GM23338 (cell line): ENCODE measurements at regions not wholly inside any gene's neighbourhood (a gene's known extent, or its start where the extent isn't known, plus 50 kb on each side); places are given as distances from the start of the nearest gene placed in this dataset.

Experiments
- CTCF ChIP-seq, 2 experiments: fragments of 200-600 bp in 1 of 2; sonication (generic) in 1 of 2; conservative IDR thresholded peaks; 2 replicates each; pipeline versions ENCODE4 v1.5.1 to v1.6.1; 2016 to 2017; ENCODE audit warnings: antibody characterized with exemption in 2 of 2, low read depth in 2 of 2, mild to moderate bottlenecking in 2 of 2, moderate library complexity in 1 of 2
- EZH2 ChIP-seq: fragments of 200-600 bp; sonication (generic); IDR thresholded peaks from one replicate; pipeline ENCODE4 v1.8.0; 2017; ENCODE audit warnings: antibody characterized with exemption, mild to moderate bottlenecking, low read depth; ENCODE audit not compliant: unreplicated experiment
- EZH2phosphoT487 ChIP-seq: fragments of 200-600 bp; sonication (generic); IDR thresholded peaks from one replicate; pipeline ENCODE4 v1.8.1; 2018; ENCODE audit warnings: antibody characterized with exemption; ENCODE audit not compliant: unreplicated experiment
- NANOG ChIP-seq: IDR thresholded peaks from 2 replicates; pipeline ENCODE4 v1.6.1; 2016; ENCODE audit warnings: antibody characterized with exemption, borderline replicate concordance
- POLR2AphosphoS5 ChIP-seq: IDR thresholded peaks from 2 replicates; pipeline ENCODE4 v1.6.1; 2016; ENCODE audit warnings: antibody characterized with exemption, low read depth
- ZNF331 ChIP-seq: fragments of 250-450 bp; sonication (Bioruptor Pico); IDR thresholded peaks from 2 replicates; pipeline ENCODE4 v1.5.0; 2020; ENCODE audit warnings: low read depth, mild to moderate bottlenecking, moderate library complexity
- TF ChIP-seq, protein P1 (sequence below): IDR thresholded peaks from one replicate; pipeline ENCODE4 v1.6.1; 2018; ENCODE audit warnings: antibody characterized with exemption; ENCODE audit not compliant: unreplicated experiment
- TF ChIP-seq, protein P2 (sequence below): fragments of 250-450 bp; sonication (Bioruptor Pico); IDR thresholded peaks from 2 replicates; pipeline ENCODE4 v1.5.0; 2020; ENCODE audit warnings: mild to moderate bottlenecking, moderate library complexity
- TF ChIP-seq, protein P3 (sequence below): IDR thresholded peaks from 2 replicates; pipeline ENCODE4 v1.6.1; 2016; ENCODE audit warnings: antibody characterized with exemption

DNA sequence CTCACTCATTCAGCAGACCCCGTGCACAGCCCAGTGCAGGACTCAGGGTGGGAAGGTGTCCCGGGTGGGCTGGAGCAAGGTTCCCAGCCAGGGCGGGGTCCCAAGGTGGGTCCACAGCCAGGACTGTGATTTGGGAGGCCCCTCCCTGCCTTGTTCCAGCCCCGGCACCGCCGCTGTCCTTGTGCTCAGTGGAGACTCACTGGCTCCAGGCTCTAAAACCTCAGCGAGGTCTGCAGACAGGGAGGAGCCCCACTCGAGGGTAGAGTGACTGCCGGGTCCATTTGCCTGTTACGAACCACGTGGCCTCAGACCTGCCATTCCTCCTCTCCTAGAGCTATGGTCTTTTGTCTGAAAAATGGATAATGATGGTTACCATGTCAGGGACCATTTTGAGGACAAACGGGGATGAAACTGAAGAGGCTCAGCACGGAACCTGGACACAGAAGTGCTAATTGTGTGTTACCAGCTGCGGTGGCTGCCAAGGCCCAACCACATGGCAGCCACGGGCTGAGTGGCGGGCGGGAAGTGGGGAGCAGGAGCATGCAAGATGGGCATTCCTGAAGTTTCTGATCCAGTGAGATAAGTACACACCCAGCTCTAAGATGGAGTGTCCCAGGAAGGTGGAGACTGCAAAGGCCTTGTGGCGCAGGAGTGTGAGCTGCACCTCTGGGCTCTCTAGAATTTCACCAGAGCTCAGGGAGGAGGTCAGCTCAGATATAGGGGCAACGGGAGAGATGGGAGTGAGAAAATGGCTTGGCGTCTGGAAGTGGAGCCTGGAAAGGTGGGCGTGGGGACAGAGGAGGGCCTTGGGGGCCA, 317.6 kb downstream of the SEC14L1 start:
- TF ChIP-seq CTCF (conservative IDR thresholded peaks at IDR 0.05; ENCODE audit: low read depth in 2 of 2) (no peak), EZH2phosphoT487 (no peak), NANOG (no peak), POLR2AphosphoS5 (no peak), EZH2 (no peak), ZNF331 (CRISPR knock-in tag) (no peak)
- TF ChIP-seq, protein P1, sequence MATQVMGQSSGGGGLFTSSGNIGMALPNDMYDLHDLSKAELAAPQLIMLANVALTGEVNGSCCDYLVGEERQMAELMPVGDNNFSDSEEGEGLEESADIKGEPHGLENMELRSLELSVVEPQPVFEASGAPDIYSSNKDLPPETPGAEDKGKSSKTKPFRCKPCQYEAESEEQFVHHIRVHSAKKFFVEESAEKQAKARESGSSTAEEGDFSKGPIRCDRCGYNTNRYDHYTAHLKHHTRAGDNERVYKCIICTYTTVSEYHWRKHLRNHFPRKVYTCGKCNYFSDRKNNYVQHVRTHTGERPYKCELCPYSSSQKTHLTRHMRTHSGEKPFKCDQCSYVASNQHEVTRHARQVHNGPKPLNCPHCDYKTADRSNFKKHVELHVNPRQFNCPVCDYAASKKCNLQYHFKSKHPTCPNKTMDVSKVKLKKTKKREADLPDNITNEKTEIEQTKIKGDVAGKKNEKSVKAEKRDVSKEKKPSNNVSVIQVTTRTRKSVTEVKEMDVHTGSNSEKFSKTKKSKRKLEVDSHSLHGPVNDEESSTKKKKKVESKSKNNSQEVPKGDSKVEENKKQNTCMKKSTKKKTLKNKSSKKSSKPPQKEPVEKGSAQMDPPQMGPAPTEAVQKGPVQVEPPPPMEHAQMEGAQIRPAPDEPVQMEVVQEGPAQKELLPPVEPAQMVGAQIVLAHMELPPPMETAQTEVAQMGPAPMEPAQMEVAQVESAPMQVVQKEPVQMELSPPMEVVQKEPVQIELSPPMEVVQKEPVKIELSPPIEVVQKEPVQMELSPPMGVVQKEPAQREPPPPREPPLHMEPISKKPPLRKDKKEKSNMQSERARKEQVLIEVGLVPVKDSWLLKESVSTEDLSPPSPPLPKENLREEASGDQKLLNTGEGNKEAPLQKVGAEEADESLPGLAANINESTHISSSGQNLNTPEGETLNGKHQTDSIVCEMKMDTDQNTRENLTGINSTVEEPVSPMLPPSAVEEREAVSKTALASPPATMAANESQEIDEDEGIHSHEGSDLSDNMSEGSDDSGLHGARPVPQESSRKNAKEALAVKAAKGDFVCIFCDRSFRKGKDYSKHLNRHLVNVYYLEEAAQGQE, result no peak
- TF ChIP-seq, protein P2, sequence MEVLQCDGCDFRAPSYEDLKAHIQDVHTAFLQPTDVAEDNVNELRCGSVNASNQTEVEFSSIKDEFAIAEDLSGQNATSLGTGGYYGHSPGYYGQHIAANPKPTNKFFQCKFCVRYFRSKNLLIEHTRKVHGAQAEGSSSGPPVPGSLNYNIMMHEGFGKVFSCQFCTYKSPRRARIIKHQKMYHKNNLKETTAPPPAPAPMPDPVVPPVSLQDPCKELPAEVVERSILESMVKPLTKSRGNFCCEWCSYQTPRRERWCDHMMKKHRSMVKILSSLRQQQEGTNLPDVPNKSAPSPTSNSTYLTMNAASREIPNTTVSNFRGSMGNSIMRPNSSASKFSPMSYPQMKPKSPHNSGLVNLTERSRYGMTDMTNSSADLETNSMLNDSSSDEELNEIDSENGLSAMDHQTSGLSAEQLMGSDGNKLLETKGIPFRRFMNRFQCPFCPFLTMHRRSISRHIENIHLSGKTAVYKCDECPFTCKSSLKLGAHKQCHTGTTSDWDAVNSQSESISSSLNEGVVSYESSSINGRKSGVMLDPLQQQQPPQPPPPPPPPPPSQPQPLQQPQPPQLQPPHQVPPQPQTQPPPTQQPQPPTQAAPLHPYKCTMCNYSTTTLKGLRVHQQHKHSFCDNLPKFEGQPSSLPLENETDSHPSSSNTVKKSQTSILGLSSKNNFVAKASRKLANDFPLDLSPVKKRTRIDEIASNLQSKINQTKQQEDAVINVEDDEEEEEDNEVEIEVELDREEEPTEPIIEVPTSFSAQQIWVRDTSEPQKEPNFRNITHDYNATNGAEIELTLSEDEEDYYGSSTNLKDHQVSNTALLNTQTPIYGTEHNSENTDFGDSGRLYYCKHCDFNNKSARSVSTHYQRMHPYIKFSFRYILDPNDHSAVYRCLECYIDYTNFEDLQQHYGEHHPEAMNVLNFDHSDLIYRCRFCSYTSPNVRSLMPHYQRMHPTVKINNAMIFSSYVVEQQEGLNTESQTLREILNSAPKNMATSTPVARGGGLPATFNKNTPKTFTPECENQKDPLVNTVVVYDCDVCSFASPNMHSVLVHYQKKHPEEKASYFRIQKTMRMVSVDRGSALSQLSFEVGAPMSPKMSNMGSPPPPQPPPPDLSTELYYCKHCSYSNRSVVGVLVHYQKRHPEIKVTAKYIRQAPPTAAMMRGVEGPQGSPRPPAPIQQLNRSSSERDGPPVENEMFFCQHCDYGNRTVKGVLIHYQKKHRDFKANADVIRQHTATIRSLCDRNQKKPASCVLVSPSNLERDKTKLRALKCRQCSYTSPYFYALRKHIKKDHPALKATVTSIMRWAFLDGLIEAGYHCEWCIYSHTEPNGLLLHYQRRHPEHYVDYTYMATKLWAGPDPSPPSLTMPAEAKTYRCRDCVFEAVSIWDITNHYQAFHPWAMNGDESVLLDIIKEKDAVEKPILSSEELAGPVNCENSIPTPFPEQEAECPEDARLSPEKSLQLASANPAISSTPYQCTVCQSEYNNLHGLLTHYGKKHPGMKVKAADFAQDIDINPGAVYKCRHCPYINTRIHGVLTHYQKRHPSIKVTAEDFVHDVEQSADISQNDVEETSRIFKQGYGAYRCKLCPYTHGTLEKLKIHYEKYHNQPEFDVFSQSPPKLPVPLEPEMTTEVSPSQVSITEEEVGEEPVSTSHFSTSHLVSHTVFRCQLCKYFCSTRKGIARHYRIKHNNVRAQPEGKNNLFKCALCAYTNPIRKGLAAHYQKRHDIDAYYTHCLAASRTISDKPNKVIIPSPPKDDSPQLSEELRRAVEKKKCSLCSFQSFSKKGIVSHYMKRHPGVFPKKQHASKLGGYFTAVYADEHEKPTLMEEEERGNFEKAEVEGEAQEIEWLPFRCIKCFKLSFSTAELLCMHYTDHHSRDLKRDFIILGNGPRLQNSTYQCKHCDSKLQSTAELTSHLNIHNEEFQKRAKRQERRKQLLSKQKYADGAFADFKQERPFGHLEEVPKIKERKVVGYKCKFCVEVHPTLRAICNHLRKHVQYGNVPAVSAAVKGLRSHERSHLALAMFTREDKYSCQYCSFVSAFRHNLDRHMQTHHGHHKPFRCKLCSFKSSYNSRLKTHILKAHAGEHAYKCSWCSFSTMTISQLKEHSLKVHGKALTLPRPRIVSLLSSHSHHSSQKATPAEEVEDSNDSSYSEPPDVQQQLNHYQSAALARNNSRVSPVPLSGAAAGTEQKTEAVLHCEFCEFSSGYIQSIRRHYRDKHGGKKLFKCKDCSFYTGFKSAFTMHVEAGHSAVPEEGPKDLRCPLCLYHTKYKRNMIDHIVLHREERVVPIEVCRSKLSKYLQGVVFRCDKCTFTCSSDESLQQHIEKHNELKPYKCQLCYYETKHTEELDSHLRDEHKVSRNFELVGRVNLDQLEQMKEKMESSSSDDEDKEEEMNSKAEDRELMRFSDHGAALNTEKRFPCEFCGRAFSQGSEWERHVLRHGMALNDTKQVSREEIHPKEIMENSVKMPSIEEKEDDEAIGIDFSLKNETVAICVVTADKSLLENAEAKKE (CRISPR knock-in tag), result no peak
- TF ChIP-seq, protein P3, sequence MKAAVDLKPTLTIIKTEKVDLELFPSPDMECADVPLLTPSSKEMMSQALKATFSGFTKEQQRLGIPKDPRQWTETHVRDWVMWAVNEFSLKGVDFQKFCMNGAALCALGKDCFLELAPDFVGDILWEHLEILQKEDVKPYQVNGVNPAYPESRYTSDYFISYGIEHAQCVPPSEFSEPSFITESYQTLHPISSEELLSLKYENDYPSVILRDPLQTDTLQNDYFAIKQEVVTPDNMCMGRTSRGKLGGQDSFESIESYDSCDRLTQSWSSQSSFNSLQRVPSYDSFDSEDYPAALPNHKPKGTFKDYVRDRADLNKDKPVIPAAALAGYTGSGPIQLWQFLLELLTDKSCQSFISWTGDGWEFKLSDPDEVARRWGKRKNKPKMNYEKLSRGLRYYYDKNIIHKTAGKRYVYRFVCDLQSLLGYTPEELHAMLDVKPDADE, result no peak
